ENCODE measurements at regions not wholly inside any gene's neighbourhood (a gene's known extent, or its start where the extent isn't known, plus 50 kb on each side); places are given as distances from the start of the nearest gene placed in this dataset.

DNA sequence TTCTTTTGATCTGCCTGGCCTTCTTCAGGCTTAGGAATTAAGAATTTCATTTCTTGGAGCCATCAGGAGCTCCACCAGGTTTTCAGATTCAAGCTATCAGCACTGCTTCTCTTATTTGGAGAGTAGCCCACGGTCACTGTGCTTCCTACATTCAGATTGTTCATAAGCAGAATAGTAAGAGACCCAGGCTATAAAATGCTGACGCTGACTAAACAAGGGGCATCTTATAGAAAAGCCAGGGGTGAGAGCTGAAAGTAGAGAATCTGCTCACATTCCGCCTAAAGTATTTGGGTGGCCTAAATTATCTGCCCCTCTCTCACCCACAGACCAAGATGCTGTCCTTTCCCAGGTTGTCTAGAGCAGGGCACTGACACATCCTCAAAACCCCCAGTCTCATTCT, 120.3 kb upstream of the SULT1C3 start:
- 79 to 83% (median 81%) methylated on average over 3 of the region's 3 CpGs for WGBS, 4 donors
- Histone ChIP-seq H3K4me3 (no peak overlapping the region), H3K27ac (no peak overlapping the region), H3K36me3 (no peaks in the 10 kb centered on the region), H3K4me1 (no peaks in the 10 kb centered on the region), H3K9me3 (no peaks in the 10 kb centered on the region), H3K27me3 (peaks cover 0 to 2% (median 0%) of the 10 kb centered on the region in 9 donors)
- no peak for ATAC-seq
- intact Hi-C loops (cut with DNase I) = no loop called here
- no peak for TF ChIP-seq CTCF (IDR thresholded peaks at IDR 0.05)
- TF ChIP-seq POLR2A (IDR thresholded peaks at IDR 0.05) = no peak
- no peak for DNase-seq

- no peak for ATAC-seq
- peaks cover 0 to 9% (median 0%) of the 10 kb centered on the region in 9 donors for H3K27me3 ChIP-seq
- no peaks in the 10 kb centered on the region for H3K4me1 ChIP-seq
- 74 to 82% (median 80%) methylated on average over 4 of the region's 4 CpGs for WGBS, 4 donors
- no peak overlapping the region for H3K4me3 ChIP-seq
- H3K36me3 ChIP-seq = no peaks in the 10 kb centered on the region
- H3K27ac ChIP-seq = no peak overlapping the region
- TF ChIP-seq POLR2A (IDR thresholded peaks at IDR 0.05) = no peak
- no peak for TF ChIP-seq CTCF (IDR thresholded peaks at IDR 0.05)
- intact Hi-C loops (cut with DNase I) = no loop called here
- no peaks in the 10 kb centered on the region for H3K9me3 ChIP-seq
- DNase-seq = no peak
These were observed 114.9 kb upstream of the SULT1C3 start for GRCh38 chr2:108124736-108125495.

DNA sequence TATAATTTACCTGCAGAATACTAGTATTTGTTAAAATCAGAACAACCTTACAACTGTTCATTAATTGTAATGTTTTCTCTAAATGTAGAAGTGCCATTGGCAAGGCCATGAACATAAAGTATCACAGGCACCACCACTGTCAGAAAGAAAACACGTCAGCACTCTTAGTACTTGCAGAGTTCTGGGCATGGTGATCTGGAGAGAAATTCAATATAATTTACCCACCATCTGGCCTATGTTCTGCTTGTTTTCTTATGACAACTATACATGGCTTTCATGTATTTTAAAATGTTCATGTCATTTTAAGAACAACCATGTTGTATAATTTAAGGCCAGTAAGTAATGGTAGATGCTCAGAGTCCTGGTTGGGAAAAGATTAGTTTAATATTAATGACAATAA, 114.2 kb upstream of the SULT1C3 start:
- no peaks in the 10 kb centered on the region for H3K4me1 ChIP-seq
- TF ChIP-seq POLR2A (IDR thresholded peaks at IDR 0.05) (no peak), CTCF (IDR thresholded peaks at IDR 0.05) (no peak)
- DNase-seq (no peak), ATAC-seq (no peak)
- no peak overlapping the region for H3K27ac ChIP-seq
- no peaks in the 10 kb centered on the region for H3K9me3 ChIP-seq
- no peak overlapping the region for H3K4me3 ChIP-seq
- peaks cover 0 to 9% (median 0%) of the 10 kb centered on the region in 9 donors for H3K27me3 ChIP-seq
- 70 to 85% (median 78%) methylated on average over 1 of the region's 1 CpG for WGBS, 4 donors
- intact Hi-C loops (cut with DNase I) = no loop called here
- H3K36me3 ChIP-seq = no peaks in the 10 kb centered on the region

DNA sequence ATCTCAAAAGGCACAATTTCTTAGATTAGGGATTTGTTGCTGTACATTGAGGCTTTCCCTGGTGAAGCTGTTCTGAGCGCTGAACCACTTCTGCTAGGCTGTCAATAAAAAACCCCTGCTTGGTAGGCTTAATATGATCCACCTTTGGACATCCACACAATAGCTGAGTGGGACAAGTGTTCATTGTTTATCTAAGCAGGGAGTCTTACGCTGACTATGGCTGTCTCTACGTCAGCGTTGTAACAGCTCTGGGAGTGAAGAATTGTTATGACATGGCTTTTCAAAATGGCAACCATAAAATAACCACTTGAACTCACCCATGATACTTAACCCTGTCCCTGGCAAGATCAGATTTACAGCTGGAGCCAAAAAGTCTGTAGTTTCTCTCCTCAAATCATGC, 111.5 kb upstream of the SULT1C3 start:
- Histone ChIP-seq H3K27ac (no peak overlapping the region), H3K36me3 (no peaks in the 10 kb centered on the region), H3K4me1 (no peaks in the 10 kb centered on the region), H3K4me3 (no peak overlapping the region), H3K27me3 (peaks cover 0 to 9% (median 0%) of the 10 kb centered on the region in 9 donors), H3K9me3 (peaks cover 0 to 5% (median 0%) of the 10 kb centered on the region in 12 donors)
- ATAC-seq = no peak
- TF ChIP-seq CTCF (IDR thresholded peaks at IDR 0.05) (no peak), POLR2A (IDR thresholded peaks at IDR 0.05) (no peak)
- no peak for DNase-seq
- 86 to 93% (median 90%) methylated on average over 4 of the region's 4 CpGs for WGBS, 4 donors
- intact Hi-C loops (cut with DNase I) = no loop called here

All from heart left ventricle (tissue), 16 donors.